ENCODE measurements at regions not wholly inside any gene's neighbourhood (a gene's known extent, or its start where the extent isn't known, plus 50 kb on each side); places are given as distances from the start of the nearest gene placed in this dataset.

DNA sequence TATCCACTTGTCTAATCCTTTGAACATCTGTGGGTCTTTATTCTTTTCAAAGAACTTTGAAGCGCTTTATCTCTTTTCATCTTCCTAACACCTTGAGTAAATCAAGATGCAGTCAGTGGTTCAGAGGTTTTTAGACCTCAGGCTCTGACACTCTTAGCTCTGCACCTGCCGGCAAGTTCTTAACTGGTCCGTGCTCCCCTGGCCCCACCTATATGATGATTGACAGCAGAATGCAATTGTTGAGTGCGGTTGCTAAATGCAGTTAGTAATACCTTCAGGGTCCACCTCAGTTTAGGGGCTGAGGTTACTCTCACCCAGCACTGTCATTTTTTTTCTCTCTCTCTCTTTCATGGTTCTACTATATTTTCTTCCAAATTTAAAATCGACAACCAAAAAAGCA lies 854.2 kb upstream of the AUTS2 start:
- Histone ChIP-seq H3K4me3 (ENCODE audit: low read depth, low read length) (no peak overlapping the region), H3K27me3 (no peaks in the 10 kb centered on the region), H3K9me3 (no peaks in the 10 kb centered on the region), H3K4me1 (no peaks in the 10 kb centered on the region), H3K36me3 (no peaks in the 10 kb centered on the region)
- no peak for TF ChIP-seq CTCF (IDR thresholded peaks at IDR 0.05; ENCODE audit: low read depth, low read length)
- DNase-seq: no peak

DNA sequence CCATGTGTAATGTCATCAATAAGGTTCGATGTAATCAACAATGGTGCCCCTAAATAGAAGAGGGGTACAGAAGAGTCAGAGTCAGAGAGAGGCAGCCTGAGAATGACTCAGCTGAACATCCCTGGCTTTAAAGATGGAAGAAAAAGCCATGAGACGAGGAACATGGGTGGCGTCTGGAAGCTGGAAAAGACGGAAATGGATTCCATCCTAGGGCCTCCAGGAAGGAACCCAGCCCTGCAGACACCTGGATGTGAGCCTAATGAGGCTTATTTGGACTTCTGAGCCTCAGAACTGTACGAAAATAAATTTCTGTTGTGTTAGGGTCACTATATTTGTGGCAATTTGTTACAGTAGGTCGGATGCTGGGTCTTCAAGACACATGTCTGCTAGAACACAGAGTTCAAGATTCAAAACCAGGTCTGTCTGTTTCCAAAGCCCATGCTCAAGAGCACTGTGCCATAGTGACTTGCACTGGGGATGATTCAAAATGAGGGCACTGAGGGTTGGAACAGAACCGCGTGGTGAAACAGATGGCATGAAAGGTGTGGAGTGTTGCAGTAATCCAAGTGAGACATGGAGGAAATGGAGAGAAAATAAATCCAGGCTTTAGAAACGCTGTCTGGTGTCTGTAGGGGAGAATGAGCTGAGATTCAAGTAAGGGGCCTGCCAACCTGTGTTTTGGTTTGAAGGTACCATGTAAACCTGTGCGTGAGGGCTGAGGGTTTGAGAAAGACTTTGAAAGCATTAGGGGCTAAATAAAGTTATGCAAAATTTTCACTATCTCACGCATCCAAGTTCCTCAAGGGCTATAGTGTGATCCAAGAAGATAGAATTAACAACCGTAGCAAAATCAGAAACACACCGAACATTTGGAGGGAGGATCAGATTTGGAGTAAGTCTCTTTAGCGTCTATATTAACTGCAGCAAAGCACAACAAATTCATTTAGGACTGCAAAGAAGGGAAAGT lies 849.1 kb upstream of the AUTS2 start:
- no peak for DNase-seq
- no peak for TF ChIP-seq CTCF (IDR thresholded peaks at IDR 0.05; ENCODE audit: low read depth, low read length)
- no peaks in the 10 kb centered on the region for H3K27me3 ChIP-seq
- H3K4me3 ChIP-seq (ENCODE audit: low read depth, low read length): no peak overlapping the region
- no peaks in the 10 kb centered on the region for H3K36me3 ChIP-seq
- no peaks in the 10 kb centered on the region for H3K9me3 ChIP-seq
- no peaks in the 10 kb centered on the region for H3K4me1 ChIP-seq

DNA sequence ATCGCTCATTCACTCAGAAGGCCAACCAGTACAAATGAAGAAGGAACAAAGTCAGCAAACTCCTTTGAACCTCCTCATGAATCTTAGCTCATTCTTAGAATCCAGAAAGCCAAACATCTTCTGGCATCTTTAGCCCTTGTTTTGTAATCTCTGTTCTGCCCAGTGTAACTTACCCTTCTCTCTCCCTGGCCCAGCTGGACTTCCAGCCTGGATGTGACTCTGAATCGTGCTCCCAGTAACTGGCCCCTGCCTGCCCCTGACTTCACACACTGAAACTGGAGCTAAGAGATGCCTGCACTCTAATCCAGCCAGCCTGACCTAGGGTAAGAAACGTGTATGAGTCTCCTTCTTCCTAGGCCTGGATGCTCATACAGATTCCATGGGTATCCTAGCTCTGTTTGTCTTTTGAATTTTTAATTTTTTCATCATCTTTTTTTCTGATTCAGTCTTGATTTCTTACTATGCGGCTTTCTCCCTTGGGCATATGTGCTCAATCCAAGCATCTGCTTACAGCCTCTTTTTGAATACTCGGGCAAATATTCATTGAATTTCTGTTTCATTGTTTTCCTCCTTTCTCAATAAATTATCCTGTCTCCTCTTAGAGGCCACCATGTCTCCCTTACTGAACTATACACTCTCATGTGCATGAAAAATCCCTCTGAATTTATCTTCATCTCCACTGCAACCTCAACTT lies 845.6 kb upstream of the AUTS2 start:
- DNase-seq: no peak
- TF ChIP-seq CTCF (IDR thresholded peaks at IDR 0.05; ENCODE audit: low read depth, low read length): no peak
- Histone ChIP-seq H3K27me3 (no peaks in the 10 kb centered on the region), H3K4me3 (ENCODE audit: low read depth, low read length) (no peak overlapping the region), H3K9me3 (no peaks in the 10 kb centered on the region), H3K36me3 (no peaks in the 10 kb centered on the region), H3K4me1 (no peaks in the 10 kb centered on the region)

DNA sequence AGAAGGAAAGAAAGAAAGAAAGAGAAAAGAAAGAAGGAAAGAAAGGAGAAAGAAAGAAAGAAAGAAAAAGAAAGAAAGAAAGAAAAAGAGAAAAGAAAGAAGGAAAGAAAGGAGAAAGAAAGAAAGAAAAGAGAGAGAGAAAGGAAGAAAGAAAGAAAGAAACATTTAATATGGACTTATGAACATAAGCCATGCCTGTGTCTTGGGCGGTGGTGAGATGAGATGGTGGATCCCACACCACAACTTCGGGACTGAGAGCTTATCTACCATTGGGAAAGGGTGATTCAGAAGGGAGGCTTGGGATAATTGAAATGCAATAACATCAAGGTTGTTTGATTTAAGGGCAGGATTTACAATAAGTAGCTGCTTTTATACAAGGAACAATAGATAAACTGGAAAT lies 843.9 kb upstream of the AUTS2 start:
- no peak for DNase-seq
- H3K36me3 ChIP-seq: no peaks in the 10 kb centered on the region
- H3K9me3 ChIP-seq: no peaks in the 10 kb centered on the region
- no peak for TF ChIP-seq CTCF (IDR thresholded peaks at IDR 0.05; ENCODE audit: low read depth, low read length)
- no peaks in the 10 kb centered on the region for H3K4me1 ChIP-seq
- no peaks in the 10 kb centered on the region for H3K27me3 ChIP-seq
- H3K4me3 ChIP-seq (ENCODE audit: low read depth, low read length): no peak overlapping the region

- Histone ChIP-seq H3K36me3 (no peaks in the 10 kb centered on the region), H3K27me3 (no peaks in the 10 kb centered on the region), H3K4me1 (no peaks in the 10 kb centered on the region), H3K9me3 (no peaks in the 10 kb centered on the region), H3K4me3 (ENCODE audit: low read depth, low read length) (no peak overlapping the region)
- no peak for DNase-seq
- no peak for TF ChIP-seq CTCF (IDR thresholded peaks at IDR 0.05; ENCODE audit: low read depth, low read length)
Observed at GRCh38 chr7:68756986-68757495, 841.2 kb upstream of the AUTS2 start.
